HG03139 (cell line): ENCODE measurements at regions not wholly inside any gene's neighbourhood (a gene's known extent, or its start where the extent isn't known, plus 50 kb on each side); places are given as distances from the start of the nearest gene placed in this dataset.

Experiments used
- ATAC-seq: cut with Tn5 transposase; IDR thresholded peaks from one replicate; pipeline ENCODE4 v1.9.1; 2021; ENCODE audit not compliant: unreplicated experiment

GRCh38 chr10:92790440-92790839 is 57.9 kb upstream of the EXOC6 start:
- no peak for ATAC-seq

DNA sequence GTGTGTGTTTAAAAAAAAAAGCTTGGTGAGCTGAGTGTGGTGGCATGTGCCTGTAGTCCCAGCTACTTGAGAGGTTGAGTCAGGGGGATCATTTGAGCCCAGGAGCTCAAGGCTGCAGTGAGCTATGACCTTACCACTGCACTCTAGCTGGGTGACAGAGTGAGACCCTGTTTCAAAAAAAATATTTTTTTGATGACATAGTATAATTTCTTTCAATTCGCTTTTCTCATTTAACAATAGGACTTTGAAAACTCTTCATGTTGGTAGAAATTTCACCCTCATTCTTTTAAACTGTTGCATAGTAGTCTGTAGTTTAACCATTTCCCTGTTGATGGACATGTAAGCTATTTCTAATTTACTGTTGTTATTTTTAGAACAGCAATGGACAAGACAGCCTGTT is 55.7 kb upstream of the EXOC6 start:
- no peak for ATAC-seq
